PC-3 (cell line): ENCODE measurements at regions not wholly inside any gene's neighbourhood (a gene's known extent, or its start where the extent isn't known, plus 50 kb on each side); places are given as distances from the start of the nearest gene placed in this dataset.

Experiments used
- ATAC-seq: fragments of 200-7000 bp; cut with Tn5 transposase; 2 replicates; pipeline ENCODE4 v1.9.1; 2020; ENCODE audit warnings: mild to moderate bottlenecking, moderate library complexity
- BruUV-seq: library from RNA; stranded (reverse); fragments of 400-500 nt; replicated peaks from 2 replicates; lab custom pipeline; 2021; lab: Mats Ljungman, UMichigan
- CTCF ChIA-PET: fragments of 300-600 bp; sonication (Branson Sonifier 250); formaldehyde crosslinking; loops from one replicate; lab custom pipeline; 2022; ENCODE audit warnings: antibody characterized with exemption; lab: Charles Lee
- POLR2A ChIA-PET: fragments of 300-600 bp; sonication (Branson Sonifier 250); formaldehyde crosslinking; loops from one replicate; lab custom pipeline; 2022; ENCODE audit warnings: antibody characterized with exemption; ENCODE audit not compliant: unreplicated experiment; lab: Charles Lee
- DNase-seq: peaks from one replicate; pipeline ENCODE4 v3.0.0-alpha.2; 2015
- H2AFZ ChIP-seq: fragments of 300-600 bp; sonication (generic); 2 replicates; pipeline ENCODE4 v1.6.0; 2016; ENCODE audit warnings: antibody characterized with exemption, low read length
- H3F3A ChIP-seq: fragments of 300-600 bp; sonication (generic); one replicate; pipeline ENCODE4 v1.6.0; 2017; ENCODE audit warnings: antibody characterized with exemption, low read length, control low read depth, mild to moderate bottlenecking; ENCODE audit not compliant: unreplicated experiment
- H3K27ac ChIP-seq: fragments of 300-600 bp; sonication (generic); 2 replicates; pipeline ENCODE4 v1.5.1; 2016; ENCODE audit warnings: mild to moderate bottlenecking, low read length
- H3K27me3 ChIP-seq: fragments of 300-600 bp; sonication (generic); 2 replicates; pipeline ENCODE4 v1.6.1; 2016; ENCODE audit warnings: low read length, mixed read lengths
- H3K36me3 ChIP-seq: fragments of 300-600 bp; sonication (generic); 2 replicates; pipeline ENCODE4 v1.6.1; 2016; ENCODE audit warnings: low read depth, mixed run types, low read length, mixed read lengths
- H3K4me1 ChIP-seq: fragments of 300-600 bp; sonication (generic); 2 replicates; pipeline ENCODE4 v1.5.1; 2016; ENCODE audit warnings: low read length; ENCODE audit not compliant: insufficient read depth
- H3K4me2 ChIP-seq: fragments of 300-600 bp; sonication (generic); 2 replicates; pipeline ENCODE4 v1.6.0; 2016; ENCODE audit warnings: low read length
- H3K4me3 ChIP-seq: fragments of 300-600 bp; sonication (generic); 2 replicates; pipeline ENCODE4 v1.5.1; 2016; ENCODE audit warnings: mild to moderate bottlenecking, low read length, mixed read lengths
- H3K79me2 ChIP-seq: fragments of 300-600 bp; sonication (generic); 2 replicates; pipeline ENCODE4 v1.6.1; 2017; ENCODE audit warnings: low read length, mixed read lengths
- H3K9ac ChIP-seq: fragments of 300-600 bp; sonication (generic); 2 replicates; pipeline ENCODE4 v1.6.0; 2016; ENCODE audit warnings: mild to moderate bottlenecking, low read length
- H3K9me2 ChIP-seq: fragments of 300-600 bp; sonication (generic); replicated peaks from 2 replicates; pipeline ENCODE4 v1.6.1; 2016; ENCODE audit warnings: mixed run types, low read length, mixed read lengths
- H3K9me3 ChIP-seq: fragments of 300-600 bp; sonication (generic); 2 replicates; pipeline ENCODE4 v1.6.1; 2016; ENCODE audit warnings: low read length, mixed read lengths
- H4K20me1 ChIP-seq: fragments of 300-600 bp; sonication (generic); 2 replicates; pipeline ENCODE4 v1.6.1; 2016; ENCODE audit warnings: low read length, mixed read lengths
- EZH2 ChIP-seq: fragments of 300-600 bp; sonication (generic); IDR thresholded peaks from one replicate; pipeline ENCODE4 v1.6.1; 2017; ENCODE audit warnings: antibody characterized with exemption, mild to moderate bottlenecking, low read length; ENCODE audit not compliant: unreplicated experiment
- EZH2phosphoT487 ChIP-seq: fragments of 300-600 bp; sonication (generic); IDR thresholded peaks from 2 replicates; pipeline ENCODE4 v1.6.1; 2018; ENCODE audit warnings: mild to moderate bottlenecking, antibody characterized with exemption, low read length, borderline replicate concordance
- intact Hi-C: fragments of 100-400 bp; cut with micrococcal nuclease; formaldehyde crosslinking; loops from 2 replicates; pipeline ENCODE4 v1.9.0; 2023
- TF ChIP-seq, protein P1 (sequence below): fragments of 300-600 bp; sonication (generic); conservative IDR thresholded peaks from 2 replicates; pipeline ENCODE4 v1.5.1; 2017; ENCODE audit warnings: antibody characterized with exemption, low read depth, mild to moderate bottlenecking, low read length

- Histone ChIP-seq H3K9me2 (no peaks in the 10 kb centered on the region), H3K36me3 (no peaks in the 10 kb centered on the region), H3K4me2 (no peak overlapping the region), H3F3A (no peaks in the 10 kb centered on the region), H3K27me3 (no peaks in the 10 kb centered on the region), H3K9me3 (no peaks in the 10 kb centered on the region), H4K20me1 (no peaks in the 10 kb centered on the region), H3K4me1 (no peaks in the 10 kb centered on the region), H3K27ac (no peak overlapping the region), H3K79me2 (no peaks in the 10 kb centered on the region), H2AFZ (no peak overlapping the region), H3K4me3 (no peak overlapping the region), H3K9ac (no peak overlapping the region)
- no TSS peak for BruUV-seq
- DNase-seq (no peak), ATAC-seq (no peak)
- no peak for TF ChIP-seq EZH2
- no peak for TF ChIP-seq EZH2phosphoT487
- TF ChIP-seq, protein P1, sequence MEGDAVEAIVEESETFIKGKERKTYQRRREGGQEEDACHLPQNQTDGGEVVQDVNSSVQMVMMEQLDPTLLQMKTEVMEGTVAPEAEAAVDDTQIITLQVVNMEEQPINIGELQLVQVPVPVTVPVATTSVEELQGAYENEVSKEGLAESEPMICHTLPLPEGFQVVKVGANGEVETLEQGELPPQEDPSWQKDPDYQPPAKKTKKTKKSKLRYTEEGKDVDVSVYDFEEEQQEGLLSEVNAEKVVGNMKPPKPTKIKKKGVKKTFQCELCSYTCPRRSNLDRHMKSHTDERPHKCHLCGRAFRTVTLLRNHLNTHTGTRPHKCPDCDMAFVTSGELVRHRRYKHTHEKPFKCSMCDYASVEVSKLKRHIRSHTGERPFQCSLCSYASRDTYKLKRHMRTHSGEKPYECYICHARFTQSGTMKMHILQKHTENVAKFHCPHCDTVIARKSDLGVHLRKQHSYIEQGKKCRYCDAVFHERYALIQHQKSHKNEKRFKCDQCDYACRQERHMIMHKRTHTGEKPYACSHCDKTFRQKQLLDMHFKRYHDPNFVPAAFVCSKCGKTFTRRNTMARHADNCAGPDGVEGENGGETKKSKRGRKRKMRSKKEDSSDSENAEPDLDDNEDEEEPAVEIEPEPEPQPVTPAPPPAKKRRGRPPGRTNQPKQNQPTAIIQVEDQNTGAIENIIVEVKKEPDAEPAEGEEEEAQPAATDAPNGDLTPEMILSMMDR: no peak
- intact Hi-C loops: no loop called here
- CTCF ChIA-PET: no interaction called here
- POLR2A ChIA-PET: no interaction called here
These were observed 308.2 kb upstream of the ADAMTS9 start for GRCh38 chr3:64995857-64996551.

GRCh38 chr3:64993781-64994180, 306.0 kb upstream of the ADAMTS9 start:
- H3K4me2 ChIP-seq: no peak overlapping the region
- no peaks in the 10 kb centered on the region for H3K27me3 ChIP-seq
- intact Hi-C loops: no loop called here
- H3K9me2 ChIP-seq: no peaks in the 10 kb centered on the region
- ATAC-seq (no peak), DNase-seq (no peak)
- TF ChIP-seq EZH2phosphoT487 (no peak), EZH2 (no peak)
- TF ChIP-seq, protein P1: no peak
- H3K36me3 ChIP-seq: no peaks in the 10 kb centered on the region
- H3K9ac ChIP-seq: no peak overlapping the region
- H3K4me1 ChIP-seq: no peaks in the 10 kb centered on the region
- H4K20me1 ChIP-seq: no peaks in the 10 kb centered on the region
- no TSS peak for BruUV-seq
- H3K9me3 ChIP-seq: no peaks in the 10 kb centered on the region
- POLR2A ChIA-PET: no interaction called here
- no peaks in the 10 kb centered on the region for H3F3A ChIP-seq
- no peak overlapping the region for H3K27ac ChIP-seq
- no peak overlapping the region for H2AFZ ChIP-seq
- no peak overlapping the region for H3K4me3 ChIP-seq
- CTCF ChIA-PET: no interaction called here
- no peaks in the 10 kb centered on the region for H3K79me2 ChIP-seq

DNA sequence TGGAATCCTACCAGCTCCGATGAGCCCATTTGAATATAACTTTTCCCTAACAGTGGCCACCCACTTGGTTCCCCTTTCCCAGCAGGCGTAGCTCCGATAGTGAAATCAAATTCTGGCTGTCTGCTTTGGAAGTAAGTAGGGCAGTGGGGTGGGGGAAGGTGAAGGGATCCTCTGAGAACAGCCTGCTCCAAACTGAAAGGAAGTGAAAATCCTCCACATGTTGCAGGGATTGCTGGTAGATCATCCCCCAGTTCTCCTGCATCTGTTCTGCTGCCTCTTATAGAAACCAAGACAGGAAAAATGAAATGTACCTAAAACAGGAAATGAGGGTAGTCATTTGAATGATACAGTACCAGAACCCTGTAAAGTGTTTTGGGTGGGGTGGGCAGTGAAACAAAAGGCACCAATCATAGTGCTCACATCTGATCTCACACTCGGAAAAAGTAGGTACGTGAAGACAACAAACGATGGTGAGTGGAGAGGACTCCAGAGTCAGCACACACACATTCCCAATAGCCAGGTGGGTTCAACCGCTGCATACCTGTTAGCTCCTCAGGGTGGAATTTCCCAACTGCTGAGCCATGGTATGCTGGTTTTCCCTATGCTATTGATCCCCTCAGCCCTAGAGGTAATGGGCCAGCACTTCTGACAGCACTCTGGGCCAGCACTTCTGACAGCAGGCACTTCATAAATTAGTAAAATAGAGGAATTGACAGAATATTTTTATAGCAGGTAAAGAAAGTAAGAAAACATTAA, 304.9 kb upstream of the ADAMTS9 start:
- Histone ChIP-seq H3K27me3 (no peaks in the 10 kb centered on the region), H2AFZ (no peak overlapping the region), H3K36me3 (no peaks in the 10 kb centered on the region), H3K9ac (no peak overlapping the region), H3K4me3 (no peak overlapping the region), H3K4me2 (no peak overlapping the region), H3K79me2 (no peaks in the 10 kb centered on the region), H3K9me2 (no peaks in the 10 kb centered on the region), H3K4me1 (no peaks in the 10 kb centered on the region), H3K27ac (no peak overlapping the region), H3F3A (no peaks in the 10 kb centered on the region), H3K9me3 (no peaks in the 10 kb centered on the region), H4K20me1 (no peaks in the 10 kb centered on the region)
- POLR2A ChIA-PET: no interaction called here
- intact Hi-C loops: no loop called here
- TF ChIP-seq, protein P1: no peak
- TF ChIP-seq EZH2phosphoT487 (no peak), EZH2 (no peak)
- DNase-seq (no peak), ATAC-seq (no peak)
- no TSS peak for BruUV-seq
- CTCF ChIA-PET: no interaction called here
